WI38 (cell line): ENCODE measurements at regions not wholly inside any gene's neighbourhood (a gene's known extent, or its start where the extent isn't known, plus 50 kb on each side); places are given as distances from the start of the nearest gene placed in this dataset.

Experiments
- H3K4me3 ChIP-seq: 2 replicates; pipeline ENCODE4 v1.5.1; 2011; ENCODE audit warnings: low read depth, mild to moderate bottlenecking, control low read depth, low read length
- CTCF ChIP-seq: IDR thresholded peaks from 2 replicates; pipeline ENCODE4 v1.5.1; 2012; ENCODE audit warnings: low read depth, mild to moderate bottlenecking, control low read depth, low read length

- H3K4me3 ChIP-seq = no peak overlapping the region
- no peak for TF ChIP-seq CTCF
Observed at GRCh38 chr22:49406047-49406650, 421.5 kb downstream of the BRD1 start.

DNA sequence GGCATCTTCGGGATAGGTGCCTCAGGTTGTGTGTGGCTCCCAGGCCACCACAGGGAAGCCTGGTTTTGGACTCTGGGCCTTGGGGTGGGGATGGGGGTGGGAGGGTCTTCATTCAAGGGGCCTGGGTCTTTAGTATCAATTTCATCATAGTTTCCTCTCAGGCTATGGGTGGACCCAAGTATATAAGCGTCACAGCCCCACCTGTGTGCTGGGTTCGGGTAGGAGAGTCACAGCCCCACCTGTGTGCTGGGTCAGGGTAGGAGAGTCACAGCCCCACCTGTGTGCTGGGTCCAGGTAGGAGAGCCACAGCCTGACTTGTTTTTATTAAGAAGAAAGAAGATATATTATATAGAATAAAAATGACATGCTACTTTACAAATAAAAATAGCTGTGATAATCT, 422.1 kb downstream of the BRD1 start:
- H3K4me3 ChIP-seq = no peak overlapping the region
- TF ChIP-seq CTCF = no peak

- H3K4me3 ChIP-seq = no peak overlapping the region
- no peak for TF ChIP-seq CTCF
Observed at GRCh38 chr22:49404576-49405241, 423.0 kb downstream of the BRD1 start.

DNA sequence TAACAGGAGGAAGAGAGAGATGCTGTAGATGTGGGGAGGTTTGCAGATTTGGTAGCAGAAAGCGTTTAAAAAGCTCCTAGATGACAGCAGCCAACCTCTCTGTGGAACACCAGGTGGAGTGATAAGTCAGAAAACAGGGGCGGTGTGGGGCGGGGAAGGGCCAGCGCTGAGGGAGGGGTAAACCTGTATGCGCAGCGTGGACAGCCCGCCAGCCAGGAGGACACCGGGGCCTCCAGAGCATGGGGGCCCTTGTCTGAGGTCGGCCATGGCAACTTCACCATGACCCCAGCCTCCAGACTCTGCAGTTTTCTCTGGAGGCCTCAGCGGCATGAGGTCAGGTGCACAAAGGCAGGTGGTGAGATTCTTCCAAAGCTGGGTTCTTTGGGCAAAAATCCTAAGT, 423.7 kb downstream of the BRD1 start:
- TF ChIP-seq CTCF = no peak
- H3K4me3 ChIP-seq = no peak overlapping the region

GRCh38 chr22:49403102-49403501, 424.6 kb downstream of the BRD1 start:
- H3K4me3 ChIP-seq = no peak overlapping the region
- no peak for TF ChIP-seq CTCF

DNA sequence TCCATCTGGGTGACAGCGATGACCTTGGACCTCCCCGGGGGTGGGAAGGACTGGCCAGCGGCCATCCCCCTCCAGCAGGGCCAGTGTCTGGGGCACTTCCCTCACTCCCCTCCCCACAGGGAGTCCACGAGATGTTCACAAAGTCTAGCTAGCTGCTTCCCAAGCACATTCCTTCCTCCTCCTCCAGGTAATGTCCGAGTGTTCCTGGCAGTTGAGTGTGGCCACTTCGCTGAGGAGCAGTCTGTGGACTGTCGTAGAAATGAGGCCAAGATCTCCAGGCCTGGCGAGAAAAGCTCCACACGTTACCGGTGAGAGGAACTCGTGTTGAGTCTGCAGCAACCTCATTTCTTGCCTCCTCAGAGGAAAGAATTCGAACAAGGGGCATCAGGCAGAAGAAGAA, 425.5 kb downstream of the BRD1 start:
- no peak overlapping the region for H3K4me3 ChIP-seq
- TF ChIP-seq CTCF = no peak

GRCh38 chr22:49400941-49401598, 426.6 kb downstream of the BRD1 start:
- H3K4me3 ChIP-seq = no peak overlapping the region
- no peak for TF ChIP-seq CTCF
